Panc1 (cell line): ENCODE measurements at regions not wholly inside any gene's neighbourhood (a gene's known extent, or its start where the extent isn't known, plus 50 kb on each side); places are given as distances from the start of the nearest gene placed in this dataset.

Experiments
- ATAC-seq: fragments of 200-7000 bp; cut with Tn5 transposase; 2 replicates; pipeline ENCODE4 v1.9.1; 2020; ENCODE audit warnings: mild to moderate bottlenecking, moderate library complexity
- BruUV-seq: library from RNA; stranded (reverse); fragments of 400-500 nt; replicated peaks from 2 replicates; lab custom pipeline; 2021; lab: Mats Ljungman, UMichigan
- CTCF ChIA-PET: fragments of 300-600 bp; sonication (Branson Sonifier 250); formaldehyde crosslinking; loops from one replicate; lab custom pipeline; 2022; ENCODE audit warnings: antibody characterized with exemption; lab: Charles Lee
- POLR2A ChIA-PET: fragments of 300-600 bp; sonication (Branson Sonifier 250); formaldehyde crosslinking; loops from one replicate; lab custom pipeline; 2022; ENCODE audit warnings: antibody characterized with exemption; lab: Charles Lee
- DNase-seq: peaks from one replicate; pipeline ENCODE4 v3.0.0-alpha.2; 2010; ENCODE audit warnings: low read depth, low spot score
- H3K27ac ChIP-seq: 2 replicates; pipeline ENCODE4 v1.5.1; 2011; ENCODE audit warnings: mild to moderate bottlenecking, low read length, inconsistent platforms
- H3K27me3 ChIP-seq: fragments of 200-500 bp; sonication (Bioruptor generic); 2 replicates; pipeline ENCODE4 v1.6.0; 2014; ENCODE audit warnings: low read length, inconsistent platforms; ENCODE audit not compliant: control insufficient read depth, insufficient read depth
- H3K36me3 ChIP-seq: fragments of 200-500 bp; sonication (Bioruptor generic); 2 replicates; pipeline ENCODE4 v1.5.1; 2014; ENCODE audit warnings: inconsistent platforms, mild to moderate bottlenecking, low read length, moderate library complexity; ENCODE audit not compliant: control insufficient read depth, insufficient read depth
- H3K4me1 ChIP-seq: 2 replicates; pipeline ENCODE4 v1.5.1; 2011; ENCODE audit warnings: inconsistent platforms, mild to moderate bottlenecking, low read length, moderate library complexity; ENCODE audit not compliant: control insufficient read depth, insufficient read depth
- H3K4me3 ChIP-seq, 2 experiments: 2 replicates each; pipeline ENCODE4 v1.5.1; 2011 to 2012; ENCODE audit warnings: low read depth in 2 of 2, low read length in 2 of 2, mild to moderate bottlenecking in 2 of 2, inconsistent platforms in 1 of 2, moderate library complexity in 1 of 2
- H3K9me3 ChIP-seq: fragments of 200-500 bp; sonication (Bioruptor generic); 2 replicates; pipeline ENCODE4 v1.5.1; 2014; ENCODE audit warnings: low read depth, mild to moderate bottlenecking, inconsistent platforms, low read length, moderate library complexity; ENCODE audit not compliant: control insufficient read depth, insufficient read depth
- CTCF ChIP-seq: fragments of 450-650 bp; IDR thresholded peaks from 2 replicates; pipeline ENCODE4 v1.5.1; 2017; ENCODE audit warnings: mild to moderate bottlenecking
- POLR2AphosphoS5 ChIP-seq: IDR thresholded peaks from 2 replicates; pipeline ENCODE4 v1.6.1; 2012; ENCODE audit warnings: mild to moderate bottlenecking, low read depth, low read length, moderate library complexity
- REST ChIP-seq, 2 experiments: IDR thresholded peaks; 2 replicates each; pipeline ENCODE4 v1.6.1; 2011 to 2012; ENCODE audit warnings: low read depth in 2 of 2, control low read depth in 1 of 2, low read length in 1 of 2, mild to moderate bottlenecking in 1 of 2, moderate library complexity in 1 of 2; ENCODE audit not compliant: insufficient read depth in 1 of 2
- SIN3A ChIP-seq: IDR thresholded peaks from 2 replicates; pipeline ENCODE4 v1.6.1; 2012; ENCODE audit warnings: low read depth, mild to moderate bottlenecking, low read length, moderate library complexity, borderline replicate concordance; ENCODE audit not compliant: insufficient read depth
- TCF7L2 ChIP-seq: IDR thresholded peaks from 2 replicates; pipeline ENCODE4 v1.6.1; 2011; ENCODE audit warnings: mild to moderate bottlenecking, low read depth, low read length, inconsistent platforms
- in situ Hi-C: cut with HindIII; loops from 2 replicates; pipeline ENCODE4 v1.10.0; 2016; ENCODE audit warnings: low sequenced_read_pairs, low pct_unique_long_range_greater_than_20kb
- intact Hi-C: fragments of 100-400 bp; cut with micrococcal nuclease; formaldehyde crosslinking; loops from one replicate; pipeline ENCODE4 v1.10.0; 2022; ENCODE audit not compliant: unreplicated experiment

GRCh38 chr12:60836651-60837050, 1240.8 kb downstream of the SLC16A7 start:
- Histone ChIP-seq H3K9me3 (no peaks in the 10 kb centered on the region), H3K4me3 (no peak overlapping the region), H3K4me1 (no peaks in the 10 kb centered on the region), H3K27me3 (no peaks in the 10 kb centered on the region), H3K27ac (no peak overlapping the region), H3K36me3 (no peaks in the 10 kb centered on the region)
- intact Hi-C loops, result no loop called here
- in situ Hi-C loops, result no loop called here
- no peak for ATAC-seq
- ChIA-PET POLR2A (no interaction called here), CTCF (no interaction called here)
- no peak for DNase-seq
- TF ChIP-seq SIN3A (no peak), TCF7L2 (no peak), REST (IDR thresholded peaks at IDR 0.05; ENCODE audit: insufficient read depth in 1 of 2, low read depth in 2 of 2, low read length in 1 of 2) (no peak), POLR2AphosphoS5 (no peak), CTCF (no peak)
- no TSS peak for BruUV-seq

- Histone ChIP-seq H3K4me1 (no peaks in the 10 kb centered on the region), H3K9me3 (no peaks in the 10 kb centered on the region), H3K36me3 (no peaks in the 10 kb centered on the region), H3K4me3 (no peak overlapping the region), H3K27ac (no peak overlapping the region), H3K27me3 (no peaks in the 10 kb centered on the region)
- in situ Hi-C loops, result no loop called here
- BruUV-seq, result no TSS peak
- POLR2A ChIA-PET, result no interaction called here
- CTCF ChIA-PET, result no interaction called here
- no peak for TF ChIP-seq POLR2AphosphoS5
- DNase-seq (no peak), ATAC-seq (no peak)
- intact Hi-C loops, result no loop called here
Observed at GRCh38 chr12:60842181-60842580, 1246.4 kb downstream of the SLC16A7 start.

DNA sequence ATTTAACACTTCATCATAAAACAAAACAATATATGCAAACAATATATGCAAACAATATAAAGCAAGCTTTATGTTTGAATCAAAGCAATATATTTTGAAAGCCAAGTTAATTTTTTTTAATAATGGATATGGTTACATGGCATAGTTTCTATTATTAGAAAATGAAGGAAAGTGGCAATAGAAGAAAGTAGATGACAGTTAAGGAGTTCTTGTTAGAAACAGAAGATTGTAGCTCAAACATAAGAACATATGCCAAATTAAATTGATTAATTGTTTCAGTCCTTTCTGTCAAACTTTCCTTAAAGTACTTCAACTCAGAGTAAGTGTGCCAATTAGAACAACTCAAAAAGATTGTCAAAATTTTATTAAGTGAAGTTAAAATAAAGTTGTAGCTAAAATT, 1248.3 kb downstream of the SLC16A7 start:
- H3K27ac ChIP-seq, result no peak overlapping the region
- in situ Hi-C loops, result no loop called here
- no peaks in the 10 kb centered on the region for H3K27me3 ChIP-seq
- DNase-seq (no peak), ATAC-seq (no peak)
- H3K36me3 ChIP-seq, result no peaks in the 10 kb centered on the region
- no peaks in the 10 kb centered on the region for H3K9me3 ChIP-seq
- TF ChIP-seq CTCF, result no peak
- no peaks in the 10 kb centered on the region for H3K4me1 ChIP-seq
- intact Hi-C loops, result no loop called here
- ChIA-PET CTCF (no interaction called here), POLR2A (no interaction called here)
- BruUV-seq, result no TSS peak
- H3K4me3 ChIP-seq, result no peak overlapping the region
